ENCODE measurements at regions not wholly inside any gene's neighbourhood (a gene's known extent, or its start where the extent isn't known, plus 50 kb on each side); places are given as distances from the start of the nearest gene placed in this dataset.

DNA sequence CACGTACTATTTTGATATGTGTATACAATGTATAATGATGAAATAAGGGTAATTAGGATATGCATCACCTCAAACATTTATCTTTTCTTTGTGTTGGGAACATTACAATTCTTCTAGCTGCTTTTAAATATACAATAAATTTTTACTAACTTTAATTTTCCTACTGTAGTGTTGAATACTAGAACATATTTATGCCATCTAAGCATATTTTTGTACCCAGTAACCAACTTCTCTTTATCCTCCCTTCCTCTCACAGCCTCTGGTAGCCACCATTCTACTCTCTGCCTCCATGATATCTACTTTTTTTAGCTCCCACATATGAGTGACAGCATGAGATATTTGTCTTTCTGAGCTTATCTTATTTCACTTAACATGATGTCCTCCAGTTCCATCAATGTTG is 468.0 kb downstream of the COL11A1 start:
- no peak for DNase-seq (ENCODE audit: low read depth)
- TF ChIP-seq CTCF (IDR thresholded peaks at IDR 0.05; ENCODE audit: low read length, missing control alignments) = no peak
- no peak overlapping the region for H3K4me3 ChIP-seq (replicated peaks; ENCODE audit: low read depth, low read length)

DNA sequence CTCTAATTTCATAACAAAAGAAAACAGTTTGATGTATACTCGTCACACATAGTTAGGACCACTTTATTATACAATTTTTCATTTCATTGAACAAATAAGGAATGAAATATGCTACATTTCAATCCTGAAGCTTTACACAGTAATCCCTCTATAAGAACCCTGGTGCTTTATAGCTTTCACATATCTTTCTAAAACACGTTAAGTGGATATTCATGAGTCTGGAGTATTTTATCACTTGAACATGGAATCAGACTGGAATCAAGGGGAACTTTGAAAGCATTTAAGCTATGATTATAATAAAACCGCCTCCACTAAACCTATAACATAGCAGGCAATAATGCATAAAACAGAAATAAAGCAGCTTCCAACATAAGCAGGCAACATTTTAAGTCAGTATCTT is 476.6 kb downstream of the COL11A1 start:
- no peak for DNase-seq (ENCODE audit: low read depth)
- TF ChIP-seq CTCF (IDR thresholded peaks at IDR 0.05; ENCODE audit: low read length, missing control alignments) = no peak
- H3K4me3 ChIP-seq (replicated peaks; ENCODE audit: low read depth, low read length) = no peak overlapping the region

DNA sequence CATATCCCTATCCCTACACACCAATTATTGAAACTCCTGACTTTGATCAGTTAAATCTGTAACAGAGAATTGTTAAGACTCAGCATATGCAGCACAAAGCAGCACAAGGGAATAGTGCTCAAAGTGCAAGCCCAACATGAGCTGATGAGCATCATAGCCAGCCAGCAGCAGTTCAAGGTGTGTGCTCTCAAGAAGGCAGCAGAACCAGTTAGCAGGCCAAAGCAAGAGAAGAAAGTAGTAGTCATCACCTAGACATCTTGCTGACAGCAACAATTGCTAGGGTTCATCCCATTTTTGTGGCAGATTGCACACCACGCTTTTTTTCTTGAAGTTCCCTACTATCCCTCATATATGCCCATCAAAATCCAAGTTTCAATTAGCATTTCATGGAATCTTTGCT is 478.3 kb downstream of the COL11A1 start:
- no peak for TF ChIP-seq CTCF (IDR thresholded peaks at IDR 0.05; ENCODE audit: low read length, missing control alignments)
- no peak overlapping the region for H3K4me3 ChIP-seq (replicated peaks; ENCODE audit: low read depth, low read length)
- DNase-seq (ENCODE audit: low read depth) = no peak

GRCh38 chr1:102628109-102628613 is 480.2 kb downstream of the COL11A1 start:
- H3K4me3 ChIP-seq (replicated peaks; ENCODE audit: low read depth, low read length) = no peak overlapping the region
- TF ChIP-seq CTCF (IDR thresholded peaks at IDR 0.05; ENCODE audit: low read length, missing control alignments) = no peak
- DNase-seq (ENCODE audit: low read depth) = no peak

DNA sequence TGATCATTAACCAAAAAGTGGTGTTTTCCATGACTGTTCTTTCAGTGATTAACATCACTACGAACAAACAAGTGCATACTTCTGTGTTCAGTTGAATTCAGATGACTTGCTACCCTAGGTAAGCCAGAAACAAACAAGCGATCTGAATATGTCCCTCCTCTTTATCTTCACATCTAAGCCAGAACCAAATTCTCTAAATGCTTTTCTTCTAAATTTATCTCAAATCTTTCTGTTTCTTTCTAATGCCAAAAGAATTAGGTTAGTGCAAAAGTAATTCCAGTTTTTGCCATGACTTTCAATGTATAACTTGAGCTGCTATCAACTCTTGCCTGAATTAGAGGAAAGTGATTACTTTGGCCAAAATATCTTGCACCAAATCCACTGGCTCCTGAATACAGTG is 481.2 kb downstream of the COL11A1 start:
- DNase-seq (ENCODE audit: low read depth) = no peak

GRCh38 chr1:102615896-102616295 is 492.4 kb downstream of the COL11A1 start:
- H3K4me3 ChIP-seq (replicated peaks; ENCODE audit: low read depth, low read length) = no peak overlapping the region
- DNase-seq (ENCODE audit: low read depth) = no peak
- TF ChIP-seq CTCF (IDR thresholded peaks at IDR 0.05; ENCODE audit: low read length, missing control alignments) = no peak

More for the DNA sequence above, 481.2 kb downstream of the COL11A1 start:
- TF ChIP-seq CTCF (IDR thresholded peaks at IDR 0.05; ENCODE audit: low read length, missing control alignments) = no peak
- H3K4me3 ChIP-seq (replicated peaks; ENCODE audit: low read depth, low read length) = no peak overlapping the region

- DNase-seq (ENCODE audit: low read depth) = peak; percentile 1
- H3K4me3 ChIP-seq (replicated peaks; ENCODE audit: low read depth, low read length) = no peak overlapping the region
- no peak for TF ChIP-seq CTCF (IDR thresholded peaks at IDR 0.05; ENCODE audit: low read length, missing control alignments)
Measured at GRCh38 chr1:102595106-102595505, 513.2 kb downstream of the COL11A1 start.

All from fibroblast of pulmonary artery (primary cell).